Mucosa of descending colon (tissue), 3 donors: ENCODE measurements at regions not wholly inside any gene's neighbourhood (a gene's known extent, or its start where the extent isn't known, plus 50 kb on each side); places are given as distances from the start of the nearest gene placed in this dataset.

Experiments
- ATAC-seq: fragments of 200-7000 bp; cut with Tn5 transposase; one replicate; pipeline ENCODE4 v1.9.1; 2020; ENCODE audit warnings: mild to moderate bottlenecking, moderate library complexity
- DNase-seq, 3 donors: peaks; one replicate each; pipeline ENCODE4 v3.0.0-alpha.2; 2020
- H3K36me3 ChIP-seq: fragments of 200-600 bp; one replicate; pipeline ENCODE4 v1.8.0; 2021; ENCODE audit warnings: low read depth, mild to moderate bottlenecking
- H3K4me1 ChIP-seq: fragments of 200-600 bp; one replicate; pipeline ENCODE4 v1.8.0; 2021; ENCODE audit warnings: low read depth, mild to moderate bottlenecking
- H3K4me3 ChIP-seq: fragments of 200-600 bp; one replicate; pipeline ENCODE4 v1.8.0; 2021; ENCODE audit warnings: mild to moderate bottlenecking
- H3K9me3 ChIP-seq: fragments of 200-600 bp; one replicate; pipeline ENCODE4 v1.8.0; 2021; ENCODE audit warnings: mild to moderate bottlenecking
- CTCF ChIP-seq: fragments of 200-600 bp; IDR thresholded peaks from one replicate; pipeline ENCODE4 v1.8.0; 2022; ENCODE audit warnings: antibody characterized with exemption, mild to moderate bottlenecking
- intact Hi-C, 2 donors: fragments of 100-400 bp; cut with DNase I in 1 of 2; cut with micrococcal nuclease in 1 of 2; formaldehyde crosslinking; loops; one replicate each; pipeline versions ENCODE4 v1.11.0 to v1.11.1; 2022; cut with DNase I, micrococcal nuclease
- donor health status: DM: no; HTN: no; CAD: no; lungs with moderate emphysema.
- donor health status: DM: no; HTN: no; CAD: no.
- donor health status: DM: no; HTN: yes; CAD: no.

GRCh38 chr2:239570971-239571520, 170.2 kb upstream of the HDAC4 start:
- peak in 1 of 3 donors; percentile 39 for DNase-seq
- ATAC-seq: no peak

GRCh38 chr2:239570216-239570925, 169.6 kb upstream of the HDAC4 start:
- no peaks in the 10 kb centered on the region for H3K4me1 ChIP-seq
- DNase-seq: no peak
- intact Hi-C loops: no loop called here
- no peak for TF ChIP-seq CTCF
- no peak for ATAC-seq
- H3K9me3 ChIP-seq: no peaks in the 10 kb centered on the region
- H3K4me3 ChIP-seq: no peak overlapping the region
- no peaks in the 10 kb centered on the region for H3K36me3 ChIP-seq

More at GRCh38 chr2:239570971-239571520, 170.2 kb upstream of the HDAC4 start:
- intact Hi-C loops: no loop called here
- H3K9me3 ChIP-seq: no peaks in the 10 kb centered on the region
- H3K36me3 ChIP-seq: no peaks in the 10 kb centered on the region
- no peaks in the 10 kb centered on the region for H3K4me1 ChIP-seq
- no peak for TF ChIP-seq CTCF
- no peak overlapping the region for H3K4me3 ChIP-seq

- no peaks in the 10 kb centered on the region for H3K9me3 ChIP-seq
- intact Hi-C loops: no loop called here
- TF ChIP-seq CTCF: no peak
These were observed 168.7 kb upstream of the HDAC4 start for GRCh38 chr2:239569401-239570090.

GRCh38 chr2:239568601-239569000, 167.8 kb upstream of the HDAC4 start:
- Histone ChIP-seq H3K4me3 (no peak overlapping the region), H3K9me3 (no peaks in the 10 kb centered on the region), H3K4me1 (no peaks in the 10 kb centered on the region), H3K36me3 (no peaks in the 10 kb centered on the region)
- no peak for TF ChIP-seq CTCF
- no peak for ATAC-seq
- intact Hi-C loops: no loop called here
- no peak for DNase-seq

More at GRCh38 chr2:239569401-239570090, 168.7 kb upstream of the HDAC4 start:
- H3K36me3 ChIP-seq: no peaks in the 10 kb centered on the region
- DNase-seq (no peak), ATAC-seq (no peak)
- H3K4me3 ChIP-seq: no peak overlapping the region
- H3K4me1 ChIP-seq: no peaks in the 10 kb centered on the region

- Histone ChIP-seq H3K36me3 (no peaks in the 10 kb centered on the region), H3K4me3 (no peak overlapping the region), H3K9me3 (no peaks in the 10 kb centered on the region), H3K4me1 (no peaks in the 10 kb centered on the region)
- ATAC-seq: no peak
- intact Hi-C loops: no loop called here
- TF ChIP-seq CTCF: no peak
- peak in 1 of 3 donors; percentile 40 for DNase-seq
These were observed 167.0 kb upstream of the HDAC4 start for GRCh38 chr2:239567786-239568185.
